Fibroblast of lung (primary cell): ENCODE measurements at regions not wholly inside any gene's neighbourhood (a gene's known extent, or its start where the extent isn't known, plus 50 kb on each side); places are given as distances from the start of the nearest gene placed in this dataset.

Experiments used
- DNase-seq, 2 donors: peaks; one replicate each; pipeline versions ENCODE4 v3.0.0 to v3.0.0-alpha.2; 2010; ENCODE audit warnings: low read depth in 2 of 2
- H2AFZ ChIP-seq: 2 replicates; pipeline ENCODE4 v1.5.1; 2012; ENCODE audit warnings: low read length, control low read depth, inconsistent platforms
- H3K27ac ChIP-seq: 2 replicates; pipeline ENCODE4 v1.5.1; 2011; ENCODE audit warnings: low read length, control low read depth; ENCODE audit not compliant: insufficient read depth
- H3K27me3 ChIP-seq: 2 replicates; pipeline ENCODE4 v1.5.1; 2011; ENCODE audit warnings: mild to moderate bottlenecking, low read length; ENCODE audit not compliant: control insufficient read depth, insufficient read depth
- H3K36me3 ChIP-seq: 2 replicates; pipeline ENCODE4 v1.5.1; 2011; ENCODE audit warnings: low read length; ENCODE audit not compliant: control insufficient read depth, insufficient read depth
- H3K4me1 ChIP-seq: 2 replicates; pipeline ENCODE4 v1.5.1; 2011; ENCODE audit warnings: low read length; ENCODE audit not compliant: control insufficient read depth, insufficient read depth; ENCODE audit errors: extremely low read depth
- H3K4me2 ChIP-seq: 2 replicates; pipeline ENCODE4 v1.5.1; 2011; ENCODE audit warnings: low read length, control low read depth; ENCODE audit not compliant: insufficient read depth; ENCODE audit errors: extremely low read depth
- H3K4me3 ChIP-seq, 4 experiments: fragments of 200-600 bp in 1 of 4; sonication (generic) in 1 of 4; replicated peaks in 1 of 4; 2 replicates each; pipeline ENCODE4 v1.5.1; 2011 to 2016; ENCODE audit warnings: low read length in 4 of 4, low read depth in 3 of 4, mild to moderate bottlenecking in 3 of 4, control low read depth in 2 of 4, inconsistent platforms in 1 of 4, mixed read lengths in 1 of 4; ENCODE audit not compliant: insufficient read depth in 1 of 4; ENCODE audit errors: control extremely low read depth in 1 of 4
- H3K79me2 ChIP-seq: 2 replicates; pipeline ENCODE4 v1.5.1; 2012; ENCODE audit warnings: mild to moderate bottlenecking, low read length, inconsistent platforms; ENCODE audit not compliant: control insufficient read depth, insufficient read depth
- H3K9ac ChIP-seq: 2 replicates; pipeline ENCODE4 v1.5.1; 2011; ENCODE audit warnings: mild to moderate bottlenecking, low read length, control low read depth; ENCODE audit not compliant: insufficient read depth
- H3K9me3 ChIP-seq: 2 replicates; pipeline ENCODE4 v1.5.1; 2012; ENCODE audit warnings: low read depth, low read length; ENCODE audit not compliant: control insufficient read depth, insufficient read depth
- H4K20me1 ChIP-seq: 2 replicates; pipeline ENCODE4 v1.5.1; 2011; ENCODE audit warnings: low read length; ENCODE audit not compliant: control insufficient read depth, insufficient read depth; ENCODE audit errors: extremely low read depth
- EZH2 ChIP-seq: IDR thresholded peaks from 2 replicates; pipeline ENCODE4 v1.5.1; 2012; ENCODE audit warnings: low read length, control low read depth, mild to moderate bottlenecking; ENCODE audit errors: missing control alignments
- TF ChIP-seq, protein P1 (sequence below), 2 donors: IDR thresholded peaks in 1 of 2; conservative IDR thresholded peaks in 1 of 2; 1 replicate in 1 of 2; 2 replicates in 1 of 2; pipeline ENCODE4 v1.5.1; 2011 to 2012; ENCODE audit warnings: low read length in 2 of 2, control low read depth in 1 of 2, inconsistent platforms in 1 of 2, low read depth in 1 of 2, mild to moderate bottlenecking in 1 of 2

DNA sequence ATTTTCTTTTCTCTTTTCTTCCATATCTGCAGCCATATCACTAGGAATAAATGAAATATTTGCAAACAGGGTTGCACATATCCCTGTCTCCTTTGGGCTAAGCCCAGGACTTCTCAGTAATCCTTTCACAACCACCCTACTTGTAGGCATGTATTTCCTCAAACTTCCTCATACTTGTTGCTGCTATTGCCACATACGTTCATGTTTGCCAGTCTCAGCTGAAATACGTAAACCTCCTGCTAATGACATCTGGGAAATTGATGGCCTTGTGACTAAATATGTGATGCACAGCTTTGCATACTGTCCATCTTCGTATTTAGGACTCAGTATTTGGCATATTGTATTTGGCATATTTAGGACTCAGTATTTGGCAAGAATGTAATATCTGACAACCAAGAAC, 224.6 kb downstream of the PLK2 start:
- Histone ChIP-seq H3K79me2 (no peaks in the 10 kb centered on the region), H3K9ac (no peak overlapping the region), H2AFZ (no peak overlapping the region), H3K27me3 (no peaks in the 10 kb centered on the region), H3K4me2 (no peak overlapping the region), H3K4me1 (peaks cover 6% of the 10 kb centered on the region), H3K9me3 (no peaks in the 10 kb centered on the region), H3K36me3 (no peaks in the 10 kb centered on the region), H4K20me1 (no peaks in the 10 kb centered on the region), H3K4me3 (no peak overlapping the region), H3K27ac (no peak overlapping the region)
- peak in 1 of 2 donors; percentile 75 for DNase-seq
- TF ChIP-seq EZH2 = no peak
- TF ChIP-seq, protein P1, sequence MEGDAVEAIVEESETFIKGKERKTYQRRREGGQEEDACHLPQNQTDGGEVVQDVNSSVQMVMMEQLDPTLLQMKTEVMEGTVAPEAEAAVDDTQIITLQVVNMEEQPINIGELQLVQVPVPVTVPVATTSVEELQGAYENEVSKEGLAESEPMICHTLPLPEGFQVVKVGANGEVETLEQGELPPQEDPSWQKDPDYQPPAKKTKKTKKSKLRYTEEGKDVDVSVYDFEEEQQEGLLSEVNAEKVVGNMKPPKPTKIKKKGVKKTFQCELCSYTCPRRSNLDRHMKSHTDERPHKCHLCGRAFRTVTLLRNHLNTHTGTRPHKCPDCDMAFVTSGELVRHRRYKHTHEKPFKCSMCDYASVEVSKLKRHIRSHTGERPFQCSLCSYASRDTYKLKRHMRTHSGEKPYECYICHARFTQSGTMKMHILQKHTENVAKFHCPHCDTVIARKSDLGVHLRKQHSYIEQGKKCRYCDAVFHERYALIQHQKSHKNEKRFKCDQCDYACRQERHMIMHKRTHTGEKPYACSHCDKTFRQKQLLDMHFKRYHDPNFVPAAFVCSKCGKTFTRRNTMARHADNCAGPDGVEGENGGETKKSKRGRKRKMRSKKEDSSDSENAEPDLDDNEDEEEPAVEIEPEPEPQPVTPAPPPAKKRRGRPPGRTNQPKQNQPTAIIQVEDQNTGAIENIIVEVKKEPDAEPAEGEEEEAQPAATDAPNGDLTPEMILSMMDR (conservative IDR thresholded peaks at IDR 0.05 in 1 of 2, IDR thresholded peaks at IDR 0.05 in 1 of 2; ENCODE audit: low read depth in 1 of 2, low read length in 2 of 2) = no peak

DNA sequence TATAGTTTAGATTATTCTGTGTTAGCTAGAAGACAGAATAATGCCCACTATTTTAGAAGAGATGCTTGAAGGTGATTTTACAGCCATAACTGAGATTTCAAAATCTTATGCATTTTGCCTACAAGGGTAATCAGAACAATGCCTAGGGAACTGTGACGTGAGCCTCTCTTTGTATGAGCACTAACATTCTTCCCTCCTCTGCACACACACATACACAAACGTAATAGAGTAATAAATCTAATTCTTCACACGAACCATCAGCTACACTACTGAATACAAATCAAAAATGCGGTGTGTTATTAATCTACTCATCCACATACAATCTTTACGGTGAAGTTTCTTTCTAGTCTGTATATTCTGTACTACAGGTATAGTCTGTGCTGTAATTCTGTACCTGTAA, 227.8 kb downstream of the PLK2 start:
- H3K27me3 ChIP-seq = no peaks in the 10 kb centered on the region
- H3K9me3 ChIP-seq = no peaks in the 10 kb centered on the region
- H3K36me3 ChIP-seq = no peaks in the 10 kb centered on the region
- no peak overlapping the region for H2AFZ ChIP-seq
- DNase-seq = no peak
- no peak overlapping the region for H3K27ac ChIP-seq
- no peak overlapping the region for H3K4me2 ChIP-seq
- H3K4me3 ChIP-seq = no peak overlapping the region
- TF ChIP-seq, protein P1 (conservative IDR thresholded peaks at IDR 0.05 in 1 of 2, IDR thresholded peaks at IDR 0.05 in 1 of 2; ENCODE audit: low read depth in 1 of 2, low read length in 2 of 2) = no peak
- H4K20me1 ChIP-seq = no peaks in the 10 kb centered on the region
- H3K79me2 ChIP-seq = no peaks in the 10 kb centered on the region
- no peaks in the 10 kb centered on the region for H3K4me1 ChIP-seq
- H3K9ac ChIP-seq = no peak overlapping the region

DNA sequence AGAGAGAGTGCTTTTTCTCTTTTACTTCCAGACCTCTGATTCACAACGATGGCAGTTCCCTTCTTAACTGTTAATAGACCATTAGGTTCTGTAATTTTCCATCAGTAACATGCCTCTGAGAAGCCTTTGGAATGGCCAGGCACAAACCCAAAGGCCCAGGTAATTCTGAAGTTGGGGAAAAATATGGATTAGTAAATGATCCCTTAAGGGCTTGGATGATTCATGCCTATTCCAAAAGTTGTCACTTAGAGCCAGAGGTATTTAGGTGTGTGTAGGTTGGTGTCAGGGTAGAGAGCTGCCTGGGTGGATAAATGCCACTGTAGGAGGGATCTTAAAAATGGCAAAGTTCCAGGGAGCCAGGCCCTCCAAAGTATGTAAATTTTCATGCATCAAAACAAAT, 228.8 kb downstream of the PLK2 start:
- Histone ChIP-seq H3K4me3 (no peak overlapping the region), H3K27ac (no peak overlapping the region), H3K9ac (no peak overlapping the region), H3K4me1 (no peaks in the 10 kb centered on the region), H3K27me3 (no peaks in the 10 kb centered on the region), H4K20me1 (no peaks in the 10 kb centered on the region), H3K9me3 (no peaks in the 10 kb centered on the region), H3K36me3 (no peaks in the 10 kb centered on the region), H3K4me2 (no peak overlapping the region), H3K79me2 (no peaks in the 10 kb centered on the region), H2AFZ (no peak overlapping the region)
- DNase-seq = peak in 1 of 2 donors; percentile 13
- no peak for TF ChIP-seq EZH2
- TF ChIP-seq, protein P1 (conservative IDR thresholded peaks at IDR 0.05 in 1 of 2, IDR thresholded peaks at IDR 0.05 in 1 of 2; ENCODE audit: low read depth in 1 of 2, low read length in 2 of 2) = no peak
